Stimulated activated CD8-positive, alpha-beta memory T cell treated with anti-CD3 and anti-CD28 coated beads, Interleukin-12 subunit alpha, Interleukin-12 subunit beta, amount 100 ng/mL, for 1 hour (primary cell): ENCODE measurements at regions not wholly inside any gene's neighbourhood (a gene's known extent, or its start where the extent isn't known, plus 50 kb on each side); places are given as distances from the start of the nearest gene placed in this dataset.
"Not testable (repeated sequence)": the region's sequence is repeated elsewhere in the genome, so short reads cannot be mapped to it uniquely, and the experiment has no call there.

Experiments used
- DNase-seq: peaks from one replicate; pipeline ENCODE4 v3.0.0-alpha.2; 2020; ENCODE audit warnings: low read depth

- no peak for DNase-seq
These were observed 425.3 kb upstream of the MDFIC2 start for GRCh38 chr3:70737666-70738290.

- no peak for DNase-seq
These were observed 423.6 kb upstream of the MDFIC2 start for GRCh38 chr3:70736009-70736408.

DNA sequence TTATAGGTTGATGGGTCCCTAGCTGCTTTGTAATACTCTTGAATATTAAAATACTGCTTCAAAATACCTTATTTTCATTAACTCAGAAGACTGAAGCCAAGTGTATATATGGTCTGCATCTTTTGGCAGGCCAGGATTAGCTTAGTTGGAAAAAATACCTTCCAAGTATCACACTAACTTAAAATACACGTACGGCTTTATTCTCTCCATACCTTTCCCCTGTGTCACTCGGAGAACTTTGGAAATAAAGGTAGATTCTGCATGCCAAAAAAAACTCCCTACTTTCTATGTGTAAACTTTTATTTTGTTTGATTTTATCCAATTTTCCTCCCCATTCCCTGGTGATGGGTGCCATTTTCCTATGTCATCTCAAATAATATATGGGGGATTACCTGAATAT lies 422.3 kb upstream of the MDFIC2 start:
- no peak for DNase-seq

DNA sequence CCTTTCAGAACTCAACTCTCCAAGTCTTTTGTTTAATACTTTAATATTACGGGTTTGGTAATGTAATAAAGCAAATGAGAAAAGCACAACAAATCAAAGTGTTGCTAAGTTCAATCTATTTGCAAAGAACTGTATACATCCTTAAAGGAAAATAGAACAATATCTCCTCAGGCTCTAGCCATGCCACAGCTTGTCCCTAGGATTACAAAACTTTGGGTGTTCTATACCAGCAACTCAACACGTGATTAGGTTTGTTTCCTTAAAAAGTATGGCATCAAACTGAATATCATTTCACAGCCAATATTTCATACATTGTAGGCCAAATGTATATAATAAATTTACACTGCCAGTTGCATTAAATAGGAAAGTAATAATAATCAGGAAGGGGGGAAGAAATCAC lies 418.6 kb upstream of the MDFIC2 start:
- DNase-seq: no peak

GRCh38 chr3:70729845-70730244 lies 417.4 kb upstream of the MDFIC2 start:
- DNase-seq: no peak

GRCh38 chr3:70728311-70728710 lies 415.9 kb upstream of the MDFIC2 start:
- no peak for DNase-seq

- no peak for DNase-seq
These were observed 414.5 kb upstream of the MDFIC2 start for GRCh38 chr3:70726961-70727360.

DNA sequence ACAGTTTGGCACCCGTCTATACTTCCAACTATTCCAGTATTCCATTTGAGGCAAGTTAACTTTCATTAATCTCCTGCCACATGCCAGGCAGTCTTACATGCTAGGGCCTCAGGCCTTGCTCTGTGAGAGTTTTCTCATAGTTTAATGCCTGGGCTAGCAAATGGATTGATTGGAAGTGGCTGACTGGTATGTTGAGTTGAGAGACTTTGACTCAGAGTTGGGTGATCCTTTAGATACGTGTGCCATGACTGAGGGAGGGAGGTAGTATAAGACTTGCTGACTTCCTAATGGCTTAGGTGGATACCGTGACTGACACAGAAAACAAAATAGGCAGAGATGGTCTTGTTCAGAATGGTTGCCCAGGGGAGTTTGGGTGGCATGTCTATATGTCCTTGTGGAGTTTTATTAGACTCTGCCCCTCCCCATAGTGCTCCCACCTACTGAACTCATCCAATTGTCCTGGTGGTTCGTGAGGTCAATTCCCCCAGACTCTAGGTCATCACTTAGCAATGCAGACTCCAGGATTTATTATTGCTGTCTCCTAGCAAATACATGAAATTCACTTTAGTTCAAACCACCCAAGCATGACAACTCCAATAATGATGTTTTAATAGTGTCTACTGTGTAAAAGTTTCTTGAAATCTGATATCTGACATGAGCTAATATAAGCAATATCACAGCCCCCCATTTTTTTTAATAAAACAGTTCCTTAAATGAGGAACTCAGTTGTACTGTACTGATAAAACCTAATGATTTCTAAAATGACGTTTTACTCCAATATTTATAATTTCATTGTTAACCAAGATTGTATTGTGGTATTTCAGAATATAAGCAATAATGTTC lies 413.9 kb upstream of the MDFIC2 start:
- DNase-seq: no peak

DNA sequence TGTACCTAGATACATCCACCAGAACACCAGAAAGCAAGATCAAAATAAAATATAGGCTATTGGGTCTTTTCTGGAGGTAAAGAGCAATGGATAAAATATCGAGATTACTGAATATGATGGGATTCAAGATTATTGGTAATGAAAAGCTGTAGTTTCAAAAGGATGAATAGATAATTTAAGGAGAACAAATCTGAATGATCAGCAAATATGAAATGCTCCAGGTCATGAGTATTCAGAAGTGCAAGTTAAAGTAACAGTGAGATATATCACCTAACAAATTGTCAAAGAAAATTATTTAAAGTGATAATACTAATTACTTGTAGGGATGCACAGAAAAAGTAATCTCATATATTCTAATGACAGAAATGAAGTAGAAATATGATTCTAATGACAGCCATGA lies 409.6 kb upstream of the MDFIC2 start:
- DNase-seq: no peak

DNA sequence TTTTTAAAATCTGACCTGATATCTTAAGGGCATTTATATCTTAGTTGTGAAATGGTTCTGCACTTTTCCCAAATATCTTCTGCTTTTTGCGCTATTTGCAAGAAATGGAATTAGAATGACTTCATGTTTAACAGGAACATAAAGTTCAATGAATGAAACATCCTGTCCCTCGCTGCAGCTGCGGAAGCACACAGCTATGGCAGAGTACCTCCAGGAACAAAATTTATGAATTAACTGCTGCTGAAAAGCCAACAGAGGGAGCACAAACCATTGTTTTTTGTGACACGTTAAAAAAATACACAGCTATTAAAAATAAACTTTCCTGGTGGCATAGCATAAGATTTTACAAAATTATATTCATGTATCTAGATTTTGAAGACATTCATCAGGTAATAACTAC lies 404.4 kb upstream of the MDFIC2 start:
- no peak for DNase-seq

DNA sequence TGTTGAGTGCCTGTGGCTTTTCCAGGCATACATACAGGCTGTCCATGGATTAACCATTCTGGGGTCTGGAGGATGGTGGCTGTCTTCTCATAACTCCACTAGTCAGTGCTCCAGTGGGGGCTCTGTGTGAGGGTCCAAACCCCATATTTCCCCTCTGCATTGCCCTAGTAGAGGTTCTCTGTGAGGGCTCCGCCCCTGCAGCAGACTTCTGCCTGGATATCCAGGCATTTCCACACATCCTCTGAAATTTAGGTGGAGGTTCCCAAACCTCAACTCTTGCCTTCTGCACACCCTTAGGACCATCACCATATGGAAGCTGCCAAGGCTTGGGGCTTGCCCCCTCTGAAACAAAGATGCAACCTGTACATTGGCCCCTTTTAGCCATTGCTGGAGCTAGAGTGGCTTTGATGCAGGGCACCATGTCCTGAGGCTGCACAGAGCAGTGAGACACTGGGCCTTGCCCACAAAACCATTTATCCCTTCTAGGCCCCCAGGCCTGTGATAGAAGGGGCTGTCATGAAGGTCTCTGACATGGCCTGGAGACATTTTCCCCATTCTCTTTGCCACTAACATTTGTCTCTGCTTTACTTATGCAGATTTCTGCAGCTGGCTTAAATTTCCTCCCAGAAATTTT lies 400.1 kb upstream of the MDFIC2 start:
- no peak for DNase-seq

GRCh38 chr3:70703305-70704102 lies 391.1 kb upstream of the MDFIC2 start:
- DNase-seq: no peak

DNA sequence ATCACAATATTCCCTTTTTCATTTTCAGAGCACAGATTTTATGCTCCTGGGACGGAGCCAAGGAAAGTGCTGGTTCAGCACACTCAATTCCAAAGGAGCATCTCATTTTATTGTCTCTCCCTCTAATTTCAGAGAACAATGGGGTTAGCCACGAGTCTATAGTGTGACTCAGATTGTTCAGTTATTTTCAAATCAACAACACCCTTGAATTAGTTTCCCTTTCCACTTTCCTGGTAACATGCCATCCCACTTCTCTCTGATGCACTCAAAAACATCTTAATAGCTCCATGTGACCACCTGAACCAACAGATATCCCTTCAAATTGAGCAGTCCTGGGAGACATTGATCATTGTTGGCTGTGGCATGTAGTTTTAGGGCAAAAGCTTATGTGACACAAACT lies 389.7 kb upstream of the MDFIC2 start:
- no peak for DNase-seq

- DNase-seq: no peak
These were observed 372.3 kb upstream of the MDFIC2 start for GRCh38 chr3:70684701-70685100.

- not testable (repeated sequence) for DNase-seq
These were observed 363.4 kb upstream of the MDFIC2 start for GRCh38 chr3:70675810-70676209.

DNA sequence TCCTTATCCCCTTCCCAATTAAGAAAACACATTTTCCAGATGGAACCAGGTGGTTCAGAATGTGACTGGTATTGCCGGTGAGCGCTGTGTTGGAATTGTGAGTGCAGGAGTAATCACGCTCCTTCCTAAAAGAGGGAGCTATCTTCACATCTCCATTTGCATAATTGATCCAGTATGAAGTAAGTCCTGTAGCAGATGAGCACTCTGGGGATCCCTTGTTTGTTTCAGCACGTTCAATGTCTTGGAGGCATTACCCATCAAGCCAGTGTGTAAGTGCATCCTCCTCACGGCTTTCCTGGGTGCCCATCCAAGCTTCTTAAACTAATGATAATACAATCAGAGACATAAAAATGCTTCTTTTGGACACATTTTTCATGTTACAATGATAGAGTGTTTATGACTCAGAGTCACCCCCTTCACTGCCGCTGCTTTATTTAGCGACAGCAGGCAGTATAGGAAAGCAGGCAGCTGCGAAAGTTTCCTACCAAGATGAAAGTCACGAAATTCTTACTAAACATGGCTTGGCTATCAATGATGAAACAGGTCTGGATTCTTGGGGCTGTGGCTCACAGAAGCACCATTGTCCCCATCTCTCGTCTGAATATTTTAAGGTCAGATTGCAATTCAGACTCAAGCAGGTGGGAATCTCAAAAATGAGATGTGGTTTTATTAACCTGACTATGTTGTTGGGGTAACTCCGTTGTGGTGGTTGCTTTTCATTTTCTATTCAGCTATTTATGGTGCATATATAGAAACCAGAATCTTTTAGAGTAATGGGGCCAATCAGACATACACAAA lies 346.3 kb upstream of the MDFIC2 start:
- no peak for DNase-seq

DNA sequence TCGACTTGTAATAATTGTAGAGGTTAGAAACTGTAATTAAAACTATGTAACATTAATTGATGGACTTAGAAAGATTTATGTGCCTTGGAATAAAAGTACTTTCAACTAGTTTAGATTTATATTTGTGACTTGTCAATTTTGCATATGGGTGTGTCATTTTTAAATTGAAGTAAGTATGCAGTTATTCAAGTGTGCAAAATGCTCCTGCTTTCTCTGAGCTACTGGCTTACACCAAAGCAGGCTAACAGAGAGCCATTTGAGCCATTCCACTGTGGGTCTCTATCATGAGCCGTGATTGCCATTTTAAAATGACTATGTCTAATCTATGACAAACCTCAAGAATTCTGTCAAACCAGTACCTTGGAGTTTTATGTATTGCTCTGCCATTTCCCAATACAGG lies 345.0 kb upstream of the MDFIC2 start:
- DNase-seq: no peak

DNA sequence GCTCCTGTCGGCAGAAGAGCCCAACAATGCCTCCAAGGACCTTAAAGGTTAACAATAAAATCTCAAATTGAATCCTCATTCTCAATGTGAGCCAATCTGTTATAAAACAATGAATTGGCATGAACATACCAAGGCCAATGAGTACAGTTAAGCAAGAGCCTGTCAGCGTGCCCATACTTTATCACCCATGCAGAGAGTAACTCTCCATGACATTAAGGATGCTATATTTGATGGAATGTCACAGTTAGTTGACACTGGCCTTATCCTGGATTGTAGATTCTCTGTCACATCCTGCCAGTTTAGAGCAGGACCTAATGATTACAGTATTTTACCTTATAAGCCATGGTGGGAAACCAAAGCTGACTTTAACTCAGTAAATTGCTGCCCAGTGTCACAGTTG lies 335.4 kb upstream of the MDFIC2 start:
- no peak for DNase-seq

DNA sequence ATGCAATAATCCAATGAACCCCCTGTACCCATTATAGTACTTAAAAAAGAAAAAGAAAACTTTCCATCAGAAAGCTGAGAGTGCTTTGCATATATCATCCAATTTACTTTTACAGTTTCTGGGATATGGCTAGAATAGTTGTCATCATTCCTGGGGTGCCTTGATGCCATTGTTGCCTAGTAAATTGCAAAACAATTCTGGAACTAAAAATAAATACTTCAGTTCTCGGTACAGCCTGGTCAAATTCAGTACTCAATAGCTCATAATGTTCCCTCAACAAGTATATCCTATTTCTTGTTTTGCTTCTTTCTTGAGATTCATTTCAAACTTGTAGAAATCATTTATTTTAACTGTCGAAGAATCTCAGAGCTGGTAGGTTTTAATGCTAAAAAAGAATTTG lies 334.7 kb upstream of the MDFIC2 start:
- no peak for DNase-seq

DNA sequence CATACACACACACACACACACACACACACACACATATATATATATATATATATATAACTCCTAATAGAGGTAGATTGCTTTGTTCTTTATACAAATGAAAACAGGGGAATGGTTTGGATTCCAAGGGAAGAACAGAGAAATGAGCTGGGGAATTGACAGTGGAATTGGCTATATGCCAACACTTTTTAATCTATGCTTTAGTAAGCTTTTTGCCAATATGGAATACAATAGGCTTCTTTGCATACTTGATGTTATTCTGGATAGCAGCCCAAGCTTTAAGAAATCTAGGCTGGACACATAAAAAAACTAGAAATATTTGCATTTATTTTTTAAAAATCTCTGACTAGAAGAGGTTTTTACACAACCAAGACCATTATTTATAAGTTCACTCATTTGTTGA lies 334.2 kb upstream of the MDFIC2 start:
- DNase-seq: no peak

- no peak for DNase-seq
These were observed 328.0 kb upstream of the MDFIC2 start for GRCh38 chr3:70640481-70640880.

GRCh38 chr3:70635301-70635700 lies 322.9 kb upstream of the MDFIC2 start:
- DNase-seq: no peak
